HCT116 (cell line): ENCODE measurements at regions not wholly inside any gene's neighbourhood (a gene's known extent, or its start where the extent isn't known, plus 50 kb on each side); places are given as distances from the start of the nearest gene placed in this dataset.

Source experiments
- ATAC-seq: fragments of 200-7000 bp; cut with Tn5 transposase; 2 replicates; pipeline ENCODE4 v1.9.1; 2020; ENCODE audit warnings: mild to moderate bottlenecking, moderate library complexity
- BruUV-seq: library from RNA; stranded (reverse); fragments of 400-500 nt; replicated peaks from 2 replicates; lab custom pipeline; 2021; lab: Mats Ljungman, UMichigan
- CTCF ChIA-PET: fragments of 300-600 bp; sonication (Branson Sonifier 250); formaldehyde crosslinking; loops from one replicate; lab custom pipeline; 2021; ENCODE audit warnings: antibody characterized with exemption; lab: Charles Lee
- POLR2A ChIA-PET: fragments of 300-600, 350-600 bp; sonication (Branson Sonifier 250); formaldehyde crosslinking; loops from one replicate; lab custom pipeline; 2021; ENCODE audit warnings: antibody characterized with exemption; lab: Charles Lee
- RAD21 ChIA-PET, 2 experiments: fragments of 300-600 bp; sonication (Branson Sonifier 250); formaldehyde crosslinking; loops; one replicate each; lab custom pipeline; 2023; ENCODE audit warnings: low total read pairs in 2 of 2; ENCODE audit not compliant: uncharacterized antibody in 2 of 2, unreplicated experiment in 2 of 2, low non-redundant PET in 1 of 2; lab: Charles Lee
- DNase-seq: peaks from one replicate; pipeline ENCODE4 v3.0.0-alpha.2; 2010; ENCODE audit warnings: low read depth, low spot score
- H2AFZ ChIP-seq: fragments of 200-600 bp; shearing (Covaris generic), sonication (generic); 2 replicates; pipeline ENCODE4 v1.6.1; 2017; ENCODE audit warnings: low read depth, mixed run types, mixed read lengths, antibody characterized with exemption, low read length; ENCODE audit not compliant: poor library complexity, severe bottlenecking
- H3K27ac ChIP-seq: 2 replicates; pipeline ENCODE4 v1.5.1; 2012; ENCODE audit warnings: low read depth, low read length
- H3K27me3 ChIP-seq: fragments of 200-600 bp; sonication (generic); 2 replicates; pipeline ENCODE4 v1.6.1; 2016; ENCODE audit warnings: mixed run types, low read length, mixed read lengths; ENCODE audit not compliant: insufficient read depth
- H3K36me3 ChIP-seq, 2 experiments: fragments of 200-500 bp in 1 of 2; fragments of 200-600 bp in 1 of 2; sonication (Bioruptor generic) in 1 of 2; sonication (generic) in 1 of 2; 2 replicates each; pipeline versions ENCODE4 v1.5.1 to v1.6.1; 2014 to 2016; ENCODE audit warnings: low read length in 2 of 2, inconsistent platforms in 1 of 2, mixed read lengths in 1 of 2, mixed run types in 1 of 2; ENCODE audit not compliant: insufficient read depth in 2 of 2, control insufficient read depth in 1 of 2
- H3K4me1 ChIP-seq, 2 experiments: fragments of 200-600 bp in 1 of 2; sonication (generic) in 1 of 2; 2 replicates each; pipeline versions ENCODE4 v1.5.1 to v1.6.1; 2012 to 2017; ENCODE audit warnings: low read length in 2 of 2, inconsistent platforms in 1 of 2, mild to moderate bottlenecking in 1 of 2, mixed read lengths in 1 of 2, mixed run types in 1 of 2, moderate library complexity in 1 of 2; ENCODE audit not compliant: insufficient read depth in 2 of 2, control insufficient read depth in 1 of 2
- H3K4me2 ChIP-seq: fragments of 200-600 bp; sonication (generic); 2 replicates; pipeline ENCODE4 v1.6.1; 2017; ENCODE audit warnings: mixed run types, low read length, mixed read lengths
- H3K4me3 ChIP-seq, 2 experiments: fragments of 200-600 bp in 1 of 2; sonication (generic) in 1 of 2; replicated peaks in 1 of 2; 2 replicates each; pipeline ENCODE4 v1.5.1; 2011 to 2016; ENCODE audit warnings: low read length in 2 of 2, control low read depth in 1 of 2, low read depth in 1 of 2, mild to moderate bottlenecking in 1 of 2, mixed read lengths in 1 of 2, mixed run types in 1 of 2
- H3K79me2 ChIP-seq: fragments of 200-600 bp; sonication (generic); 2 replicates; pipeline ENCODE4 v1.6.1; 2017; ENCODE audit warnings: mild to moderate bottlenecking, mixed run types, low read length, moderate library complexity, mixed read lengths; ENCODE audit not compliant: insufficient read depth
- H3K9ac ChIP-seq: fragments of 200-600 bp; sonication (generic); 2 replicates; pipeline ENCODE4 v1.6.1; 2016; ENCODE audit warnings: low read length, mixed read lengths
- H3K9me2 ChIP-seq: fragments of 200-600 bp; sonication (generic), shearing (Covaris generic); 2 replicates; pipeline ENCODE4 v1.6.1; 2017; ENCODE audit warnings: mixed run types, mild to moderate bottlenecking, moderate library complexity; ENCODE audit not compliant: insufficient read depth
- H3K9me3 ChIP-seq, 2 experiments: fragments of 200-500 bp in 1 of 2; fragments of 200-600 bp in 1 of 2; sonication (Bioruptor generic) in 1 of 2; sonication (generic) in 1 of 2; 2 replicates each; pipeline ENCODE4 v1.6.1; 2014 to 2017; ENCODE audit warnings: low read length in 2 of 2, mixed read lengths in 2 of 2, inconsistent platforms in 1 of 2, low read depth in 1 of 2, mild to moderate bottlenecking in 1 of 2, mixed run types in 1 of 2, moderate library complexity in 1 of 2; ENCODE audit not compliant: control insufficient read depth in 1 of 2, insufficient read depth in 1 of 2
- H4K20me1 ChIP-seq: fragments of 200-600 bp; sonication (generic), shearing (Covaris generic); 2 replicates; pipeline ENCODE4 v1.6.1; 2017; ENCODE audit warnings: mixed run types, mild to moderate bottlenecking, moderate library complexity; ENCODE audit not compliant: insufficient read depth
- ATF3 ChIP-seq: IDR thresholded peaks from 2 replicates; pipeline ENCODE4 v1.6.1; 2012
- CEBPB ChIP-seq: IDR thresholded peaks from 2 replicates; pipeline ENCODE4 v1.6.1; 2012; ENCODE audit warnings: low read depth
- CTCF ChIP-seq, 3 experiments: fragments of 200-600 bp in 1 of 3; sonication (generic) in 1 of 3; IDR thresholded peaks in 2 of 3; conservative IDR thresholded peaks in 1 of 3; 2 replicates each; pipeline ENCODE4 v1.5.1; 2012 to 2017; ENCODE audit warnings: low read depth in 2 of 3, low read length in 2 of 3, antibody characterized with exemption in 1 of 3, borderline replicate concordance in 1 of 3, control low read depth in 1 of 3, mild to moderate bottlenecking in 1 of 3, mixed read lengths in 1 of 3, mixed run types in 1 of 3, moderate library complexity in 1 of 3; ENCODE audit not compliant: insufficient read depth in 1 of 3
- EGR1 ChIP-seq: IDR thresholded peaks from 2 replicates; pipeline ENCODE4 v1.6.1; 2012; ENCODE audit warnings: low read depth
- ELF1 ChIP-seq: IDR thresholded peaks from 2 replicates; pipeline ENCODE4 v1.6.1; 2012; ENCODE audit warnings: low read depth, borderline replicate concordance
- EZH2phosphoT487 ChIP-seq: fragments of 200-600 bp; IDR thresholded peaks from 2 replicates; pipeline ENCODE4 v1.6.1; 2018; ENCODE audit warnings: antibody characterized with exemption, borderline replicate concordance
- FOSL1 ChIP-seq: IDR thresholded peaks from 2 replicates; pipeline ENCODE4 v1.6.1; 2012; ENCODE audit warnings: low read depth
- JUND ChIP-seq: IDR thresholded peaks from 2 replicates; pipeline ENCODE4 v1.6.1; 2012
- SIN3A ChIP-seq: IDR thresholded peaks from 2 replicates; pipeline ENCODE4 v1.6.1; 2012; ENCODE audit warnings: low read depth
- SP1 ChIP-seq: IDR thresholded peaks from 2 replicates; pipeline ENCODE4 v1.6.1; 2012; ENCODE audit warnings: low read depth
- SRF ChIP-seq: IDR thresholded peaks from 2 replicates; pipeline ENCODE4 v1.6.1; 2012; ENCODE audit warnings: low read depth
- TCF7L2 ChIP-seq: IDR thresholded peaks from 2 replicates; pipeline ENCODE4 v1.7.0; 2011; ENCODE audit warnings: borderline replicate concordance, inconsistent platforms; ENCODE audit not compliant: insufficient read depth, insufficient read length; ENCODE audit errors: extremely low read depth
- ZBTB33 ChIP-seq: IDR thresholded peaks from 2 replicates; pipeline ENCODE4 v1.6.1; 2011; ENCODE audit warnings: mild to moderate bottlenecking, low read length, moderate library complexity; ENCODE audit not compliant: insufficient replicate concordance; ENCODE audit errors: extremely low read depth
- ZNF274 ChIP-seq: fragments of 200-500 bp; sonication (Bioruptor generic); IDR thresholded peaks from 2 replicates; pipeline ENCODE4 v1.6.1; 2014; ENCODE audit warnings: mild to moderate bottlenecking, low read depth, low read length, inconsistent platforms
- intact Hi-C: fragments of 100-400 bp; cut with micrococcal nuclease; formaldehyde crosslinking; loops from 2 replicates; pipeline ENCODE4 v1.10.0; 2022

GRCh38 chr14:66351310-66351709, 134.9 kb upstream of the CCDC196 start:
- no TSS peak for BruUV-seq
- H3K36me3 ChIP-seq = no peaks in the 10 kb centered on the region
- ChIA-PET RAD21 (no interaction called here), POLR2A (no interaction called here), CTCF (interaction anchor here (0.6 kb wide), 1 partner anchor 8 kb away, joined by 3 read pairs; no protein-coding TSS in a partner anchor)
- intact Hi-C loops = no loop called here
- no peak overlapping the region for H3K4me3 ChIP-seq
- H3K79me2 ChIP-seq = no peaks in the 10 kb centered on the region
- H4K20me1 ChIP-seq = no peaks in the 10 kb centered on the region
- no peaks in the 10 kb centered on the region for H3K9me2 ChIP-seq
- DNase-seq (no peak), ATAC-seq (no peak)
- H3K4me2 ChIP-seq = no peak overlapping the region
- no peak overlapping the region for H3K9ac ChIP-seq
- TF ChIP-seq CEBPB (no peak), EGR1 (no peak), CTCF (IDR thresholded peaks at IDR 0.05 in 2 of 3, conservative IDR thresholded peaks at IDR 0.05 in 1 of 3; ENCODE audit: borderline replicate concordance in 1 of 3, insufficient read depth in 1 of 3, low read depth in 2 of 3, low read length in 2 of 3) (no peak), ELF1 (no peak), ZNF274 (no peak), ZBTB33 (no peak), SIN3A (no peak), ATF3 (no peak), JUND (no peak), SRF (no peak), SP1 (no peak), FOSL1 (no peak), TCF7L2 (no peak), EZH2phosphoT487 (no peak)
- no peaks in the 10 kb centered on the region for H3K9me3 ChIP-seq
- no peak overlapping the region for H2AFZ ChIP-seq
- H3K27me3 ChIP-seq = no peaks in the 10 kb centered on the region
- H3K4me1 ChIP-seq = no peaks in the 10 kb centered on the region
- H3K27ac ChIP-seq = no peak overlapping the region
